HG03354 (cell line): ENCODE measurements at regions not wholly inside any gene's neighbourhood (a gene's known extent, or its start where the extent isn't known, plus 50 kb on each side); places are given as distances from the start of the nearest gene placed in this dataset.
"Not testable (repeated sequence)": the region's sequence is repeated elsewhere in the genome, so short reads cannot be mapped to it uniquely, and the experiment has no call there.

Experiments used
- ATAC-seq: cut with Tn5 transposase; IDR thresholded peaks from one replicate; pipeline ENCODE4 v1.9.1; 2021; ENCODE audit warnings: mild to moderate bottlenecking; ENCODE audit not compliant: unreplicated experiment, poor library complexity, severe bottlenecking

DNA sequence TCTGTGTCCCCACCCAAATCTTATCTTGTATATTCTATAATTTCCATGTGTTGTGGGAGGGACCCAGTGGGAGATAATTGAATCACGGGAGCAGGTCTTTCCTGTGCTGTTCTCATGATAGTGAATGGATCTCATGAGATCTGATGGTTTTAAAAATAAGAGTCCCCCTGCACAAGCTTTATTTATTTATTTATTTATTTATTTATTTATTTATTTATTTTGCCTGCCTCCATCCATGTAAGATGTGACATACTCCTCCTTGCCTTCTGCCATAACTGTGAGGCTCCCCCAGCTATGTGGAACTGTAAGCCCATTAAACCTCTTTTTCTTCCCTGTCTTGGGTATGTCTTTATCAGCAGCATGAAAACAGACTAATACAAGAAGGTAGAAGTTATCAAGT, 579.1 kb upstream of the GRM3 start:
- not testable (repeated sequence) for ATAC-seq

GRCh38 chr7:86058649-86059048, 585.1 kb upstream of the GRM3 start:
- no peak for ATAC-seq

- no peak for ATAC-seq
These were observed 592.8 kb upstream of the GRM3 start for GRCh38 chr7:86050918-86051317.

- ATAC-seq: no peak
These were observed 593.8 kb upstream of the GRM3 start for GRCh38 chr7:86049910-86050309.

- ATAC-seq: not testable (repeated sequence)
These were observed 598.5 kb upstream of the GRM3 start for GRCh38 chr7:86045197-86045596.

DNA sequence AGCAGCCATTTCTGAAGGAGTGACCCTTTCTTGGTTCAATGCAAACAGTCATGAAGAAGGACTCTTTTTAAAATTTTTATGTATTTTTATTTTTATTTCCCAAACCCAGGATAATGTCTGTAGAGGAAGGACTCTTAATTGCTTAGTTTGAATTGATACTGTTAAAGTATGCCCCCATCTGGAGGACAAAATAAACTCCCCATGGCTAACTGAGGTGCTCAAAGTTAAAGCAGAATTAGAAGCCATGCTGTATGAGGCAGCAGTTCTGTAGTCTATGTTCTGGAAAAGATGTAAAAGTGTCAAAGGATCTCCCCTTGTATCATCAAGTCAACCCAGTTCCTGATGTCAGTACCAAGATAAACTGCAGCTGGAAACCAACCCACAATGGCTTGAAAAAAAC, 617.9 kb upstream of the GRM3 start:
- ATAC-seq: no peak

- no peak for ATAC-seq
These were observed 630.0 kb upstream of the GRM3 start for GRCh38 chr7:86013662-86014061.

GRCh38 chr7:86012971-86013370, 630.7 kb upstream of the GRM3 start:
- no peak for ATAC-seq

- ATAC-seq: no peak
These were observed 634.8 kb upstream of the GRM3 start for GRCh38 chr7:86008898-86009297.

- no peak for ATAC-seq
These were observed 636.8 kb upstream of the GRM3 start for GRCh38 chr7:86006909-86007308.

DNA sequence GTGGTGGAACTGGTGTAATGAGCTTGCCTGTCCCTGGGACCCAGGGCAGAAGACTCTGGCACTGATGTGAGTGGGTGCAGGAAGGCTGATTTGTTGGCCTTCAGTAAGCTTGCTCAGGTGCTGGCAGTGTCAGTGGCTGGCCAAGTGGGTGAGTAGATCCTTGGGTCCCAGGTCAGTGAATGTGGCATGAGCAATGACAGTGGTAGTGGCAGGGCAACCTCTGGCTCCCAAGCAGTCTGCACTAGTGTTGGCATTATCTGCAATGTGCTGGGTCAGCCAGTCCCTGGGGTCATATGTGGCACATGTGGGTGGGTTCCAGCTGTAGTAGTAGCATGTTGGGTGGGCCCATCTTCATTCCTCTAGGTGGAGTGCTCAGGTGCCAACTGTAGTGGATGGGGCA, 640.9 kb upstream of the GRM3 start:
- no peak for ATAC-seq

DNA sequence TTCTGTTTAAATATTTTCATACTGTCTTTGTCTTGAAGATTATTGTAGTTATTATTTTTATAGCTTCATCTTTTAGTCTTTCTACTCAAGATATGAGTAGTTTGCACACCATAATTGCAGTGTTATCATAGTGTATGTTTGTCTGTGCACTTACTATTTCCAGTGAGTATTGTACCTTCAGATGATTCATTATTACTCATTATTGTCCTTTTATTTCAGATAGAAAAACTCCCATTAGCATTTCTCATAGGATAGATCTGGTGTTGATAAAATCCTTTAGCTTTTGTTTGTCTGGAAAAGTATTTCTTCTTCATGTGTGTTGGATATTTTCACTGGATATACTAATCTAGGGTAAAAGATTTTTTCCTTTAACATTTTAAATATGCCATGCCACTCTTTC, 646.2 kb upstream of the GRM3 start:
- no peak for ATAC-seq

- ATAC-seq: no peak
These were observed 648.6 kb upstream of the GRM3 start for GRCh38 chr7:85995101-85995500.

- no peak for ATAC-seq
These were observed 663.0 kb upstream of the GRM3 start for GRCh38 chr7:85980740-85981139.

- no peak for ATAC-seq
These were observed 669.5 kb upstream of the GRM3 start for GRCh38 chr7:85974176-85974575.

- no peak for ATAC-seq
These were observed 671.1 kb upstream of the GRM3 start for GRCh38 chr7:85972504-85973141.

GRCh38 chr7:85954961-85955360, 688.7 kb upstream of the GRM3 start:
- no peak for ATAC-seq

GRCh38 chr7:85950871-85951270, 692.8 kb upstream of the GRM3 start:
- ATAC-seq: no peak

- ATAC-seq: no peak
These were observed 693.3 kb upstream of the GRM3 start for GRCh38 chr7:85950418-85950817.

DNA sequence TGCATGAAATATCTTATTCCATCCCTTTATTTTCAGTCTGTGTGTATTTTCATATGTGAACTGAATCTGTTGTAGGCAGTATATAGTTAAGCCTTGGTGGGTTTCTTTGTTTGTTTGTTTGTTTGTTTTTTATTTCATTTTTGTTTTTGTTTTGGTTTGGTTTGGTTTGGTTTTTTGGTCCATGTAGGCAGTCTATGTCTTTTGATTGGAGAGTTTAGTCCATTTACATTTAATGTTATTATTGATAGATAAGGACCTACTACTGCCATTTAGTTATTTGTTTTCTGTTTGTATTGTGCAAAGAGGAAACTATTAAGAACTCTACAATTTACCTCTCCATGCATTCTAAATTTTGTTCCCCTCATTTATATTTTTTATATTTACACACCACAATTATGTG, 695.9 kb upstream of the GRM3 start:
- no peak for ATAC-seq

DNA sequence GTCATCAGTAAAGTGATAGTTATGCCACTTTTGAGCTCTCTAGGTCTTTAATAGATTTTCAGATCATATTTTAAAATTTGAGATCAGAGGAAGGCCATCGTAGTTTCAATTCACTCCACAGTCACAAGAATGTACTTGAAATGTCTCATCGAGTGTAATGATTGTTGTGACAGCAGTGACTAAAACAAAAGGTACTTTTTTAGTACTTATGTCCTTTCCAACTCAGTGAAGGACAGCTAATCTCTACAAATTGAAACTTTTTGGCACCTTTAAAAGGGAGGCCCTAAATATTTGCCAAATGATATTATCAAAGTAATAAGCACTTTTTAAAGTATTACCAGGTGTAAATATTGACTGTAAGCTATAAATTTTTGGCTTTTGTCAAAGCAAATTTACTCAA, 702.9 kb upstream of the GRM3 start:
- no peak for ATAC-seq

- ATAC-seq: no peak
These were observed 711.8 kb upstream of the GRM3 start for GRCh38 chr7:85931919-85932318.
